DOHH2 (cell line): ENCODE measurements at regions not wholly inside any gene's neighbourhood (a gene's known extent, or its start where the extent isn't known, plus 50 kb on each side); places are given as distances from the start of the nearest gene placed in this dataset.

Source experiments
- H3F3A ChIP-seq: fragments of 200-600 bp; sonication (generic), shearing (Covaris generic); 2 replicates; pipeline ENCODE4 v1.6.0; 2016; ENCODE audit warnings: antibody characterized with exemption, mild to moderate bottlenecking; ENCODE audit not compliant: control insufficient read depth, insufficient read depth
- H3K27ac ChIP-seq: fragments of 200-600 bp; sonication (generic); 2 replicates; pipeline ENCODE4 v1.5.1; 2014; ENCODE audit warnings: low read depth, mild to moderate bottlenecking, low read length, moderate library complexity
- H3K27me3 ChIP-seq: fragments of 200-600 bp; sonication (generic); 2 replicates; pipeline ENCODE4 v1.6.1; 2014; ENCODE audit warnings: mild to moderate bottlenecking, low read length, mixed read lengths; ENCODE audit not compliant: control insufficient read depth
- H3K36me3 ChIP-seq: fragments of 200-600 bp; sonication (generic); 2 replicates; pipeline ENCODE4 v1.6.1; 2014; ENCODE audit warnings: mild to moderate bottlenecking, low read length, moderate library complexity, mixed read lengths; ENCODE audit not compliant: control insufficient read depth
- H3K4me1 ChIP-seq: fragments of 200-600 bp; sonication (generic); 2 replicates; pipeline ENCODE4 v1.6.1; 2014; ENCODE audit warnings: mild to moderate bottlenecking, low read length, mixed read lengths; ENCODE audit not compliant: control insufficient read depth
- H3K4me2 ChIP-seq: fragments of 200-600 bp; sonication (generic); 2 replicates; pipeline ENCODE4 v1.6.0; 2014; ENCODE audit warnings: mild to moderate bottlenecking, low read length, moderate library complexity
- H3K4me3 ChIP-seq: fragments of 200-600 bp; sonication (generic); 2 replicates; pipeline ENCODE4 v1.5.1; 2014; ENCODE audit warnings: mild to moderate bottlenecking, low read length, mixed read lengths
- H3K79me2 ChIP-seq: fragments of 200-600 bp; sonication (generic); 2 replicates; pipeline ENCODE4 v1.6.1; 2014; ENCODE audit warnings: mild to moderate bottlenecking, low read length, mixed read lengths; ENCODE audit not compliant: control insufficient read depth
- H3K9me2 ChIP-seq: fragments of 200-600 bp; sonication (generic); replicated peaks from 2 replicates; pipeline ENCODE4 v1.6.1; 2014; ENCODE audit warnings: mild to moderate bottlenecking, low read length, mixed read lengths; ENCODE audit not compliant: control insufficient read depth
- H3K9me3 ChIP-seq: fragments of 200-600 bp; sonication (generic); 2 replicates; pipeline ENCODE4 v1.6.1; 2014; ENCODE audit warnings: antibody characterized with exemption, low read length, mixed read lengths; ENCODE audit not compliant: control insufficient read depth, insufficient read depth
- H4K20me1 ChIP-seq: fragments of 200-600 bp; sonication (generic); 2 replicates; pipeline ENCODE4 v1.6.0; 2014; ENCODE audit warnings: low read depth, mild to moderate bottlenecking, antibody characterized with exemption, low read length, moderate library complexity; ENCODE audit not compliant: control insufficient read depth, insufficient read depth
- EZH2phosphoT487 ChIP-seq: fragments of 200-600 bp; sonication (generic); IDR thresholded peaks from 2 replicates; pipeline ENCODE4 v1.6.1; 2017; ENCODE audit warnings: borderline replicate concordance, mild to moderate bottlenecking, antibody characterized with exemption, low read length, moderate library complexity, mixed read lengths
- TF ChIP-seq, protein P1 (sequence below): fragments of 200-600 bp; sonication (generic); IDR thresholded peaks from one replicate; pipeline ENCODE4 v1.5.1; 2014; ENCODE audit warnings: antibody characterized with exemption, mild to moderate bottlenecking, low read depth, low read length; ENCODE audit not compliant: poor library complexity, severe bottlenecking

DNA sequence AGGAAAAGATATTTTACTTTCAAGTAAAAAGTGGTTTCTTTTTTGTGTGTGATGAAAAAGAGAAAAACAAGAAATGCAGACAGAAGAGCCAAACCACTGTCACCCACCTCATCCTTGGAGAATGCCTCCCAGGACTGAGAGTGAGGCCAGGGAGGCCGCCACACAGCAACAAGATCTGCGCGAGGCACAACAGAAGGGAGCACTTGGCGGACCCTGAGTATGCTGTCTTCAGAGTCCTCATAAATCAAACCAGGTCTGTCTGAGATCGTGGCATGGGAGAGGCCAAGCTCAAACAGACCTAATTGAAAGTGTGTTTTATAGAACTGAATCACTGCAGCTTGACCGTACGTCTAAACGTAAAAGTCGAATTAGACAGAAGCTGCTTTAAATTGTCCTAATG lies 134.3 kb upstream of the VCX2 start:
- Histone ChIP-seq H3K27me3 (no peaks in the 10 kb centered on the region), H3F3A (no peaks in the 10 kb centered on the region), H3K9me2 (no peaks in the 10 kb centered on the region), H3K36me3 (no peaks in the 10 kb centered on the region), H3K9me3 (no peaks in the 10 kb centered on the region), H3K27ac (no peak overlapping the region), H3K4me2 (no peak overlapping the region), H3K4me1 (no peaks in the 10 kb centered on the region), H3K4me3 (no peak overlapping the region), H3K79me2 (no peaks in the 10 kb centered on the region), H4K20me1 (no peaks in the 10 kb centered on the region)
- TF ChIP-seq EZH2phosphoT487: no peak
- TF ChIP-seq, protein P1, sequence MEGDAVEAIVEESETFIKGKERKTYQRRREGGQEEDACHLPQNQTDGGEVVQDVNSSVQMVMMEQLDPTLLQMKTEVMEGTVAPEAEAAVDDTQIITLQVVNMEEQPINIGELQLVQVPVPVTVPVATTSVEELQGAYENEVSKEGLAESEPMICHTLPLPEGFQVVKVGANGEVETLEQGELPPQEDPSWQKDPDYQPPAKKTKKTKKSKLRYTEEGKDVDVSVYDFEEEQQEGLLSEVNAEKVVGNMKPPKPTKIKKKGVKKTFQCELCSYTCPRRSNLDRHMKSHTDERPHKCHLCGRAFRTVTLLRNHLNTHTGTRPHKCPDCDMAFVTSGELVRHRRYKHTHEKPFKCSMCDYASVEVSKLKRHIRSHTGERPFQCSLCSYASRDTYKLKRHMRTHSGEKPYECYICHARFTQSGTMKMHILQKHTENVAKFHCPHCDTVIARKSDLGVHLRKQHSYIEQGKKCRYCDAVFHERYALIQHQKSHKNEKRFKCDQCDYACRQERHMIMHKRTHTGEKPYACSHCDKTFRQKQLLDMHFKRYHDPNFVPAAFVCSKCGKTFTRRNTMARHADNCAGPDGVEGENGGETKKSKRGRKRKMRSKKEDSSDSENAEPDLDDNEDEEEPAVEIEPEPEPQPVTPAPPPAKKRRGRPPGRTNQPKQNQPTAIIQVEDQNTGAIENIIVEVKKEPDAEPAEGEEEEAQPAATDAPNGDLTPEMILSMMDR: no peak

DNA sequence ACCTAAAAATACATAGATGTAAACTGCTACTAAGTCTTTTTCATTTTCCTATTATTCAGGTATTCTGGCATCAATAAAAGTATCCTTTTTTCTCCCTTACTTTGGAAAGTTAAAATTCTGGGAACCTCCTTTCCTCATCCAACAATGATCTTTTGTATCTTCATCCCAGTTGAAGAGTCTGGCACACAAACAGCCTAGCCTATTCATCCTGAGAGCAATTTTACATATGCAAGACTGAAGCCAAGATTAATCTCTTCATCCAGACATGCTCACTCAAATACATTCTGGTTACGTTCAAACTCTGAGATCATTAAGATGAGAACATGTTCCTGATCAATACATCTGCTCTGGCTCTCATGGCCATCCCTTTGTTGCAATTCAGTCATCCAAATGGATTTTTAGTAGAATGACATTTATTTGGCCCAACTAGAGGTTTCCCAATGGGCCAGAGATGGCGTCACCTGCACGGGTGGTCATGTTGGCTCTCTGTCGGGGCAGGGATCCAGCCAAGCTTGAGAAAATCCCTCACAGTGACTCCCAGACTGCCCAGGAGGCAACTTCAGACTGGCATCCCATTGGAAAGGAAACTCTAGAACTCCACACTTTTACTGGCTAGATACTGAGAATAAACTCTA lies 135.3 kb upstream of the VCX2 start:
- H3K27ac ChIP-seq: no peak overlapping the region
- no peaks in the 10 kb centered on the region for H3K4me1 ChIP-seq
- no peaks in the 10 kb centered on the region for H3K36me3 ChIP-seq
- no peaks in the 10 kb centered on the region for H3K27me3 ChIP-seq
- no peaks in the 10 kb centered on the region for H4K20me1 ChIP-seq
- H3K4me2 ChIP-seq: no peak overlapping the region
- H3K4me3 ChIP-seq: no peak overlapping the region
- H3K79me2 ChIP-seq: no peaks in the 10 kb centered on the region
- no peaks in the 10 kb centered on the region for H3K9me3 ChIP-seq
- no peaks in the 10 kb centered on the region for H3K9me2 ChIP-seq
- TF ChIP-seq, protein P1: no peak
- no peak for TF ChIP-seq EZH2phosphoT487
- H3F3A ChIP-seq: no peaks in the 10 kb centered on the region

DNA sequence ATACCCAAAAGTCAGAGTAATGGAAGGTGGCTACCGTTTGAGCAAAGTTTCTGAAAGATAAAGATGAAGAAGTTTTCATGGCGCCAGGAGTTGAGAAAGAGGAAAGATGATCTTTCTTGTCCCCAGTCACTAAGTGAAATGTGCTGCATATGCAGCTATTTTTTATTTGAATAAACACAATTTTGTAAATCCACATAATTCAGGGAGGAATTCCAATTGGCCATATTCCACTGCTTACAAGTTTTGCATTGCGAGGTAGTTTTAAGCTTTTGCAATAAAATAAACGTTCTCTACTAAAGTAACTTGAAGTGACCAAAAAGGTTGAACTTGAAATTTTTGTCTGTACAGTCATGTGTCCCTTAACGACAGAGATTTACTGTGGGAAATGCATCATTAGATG lies 139.3 kb upstream of the VCX2 start:
- Histone ChIP-seq H3K4me3 (no peak overlapping the region), H3K9me3 (no peaks in the 10 kb centered on the region), H3K27ac (no peak overlapping the region), H3K36me3 (no peaks in the 10 kb centered on the region), H3K79me2 (no peaks in the 10 kb centered on the region), H3F3A (no peaks in the 10 kb centered on the region), H4K20me1 (no peaks in the 10 kb centered on the region), H3K27me3 (no peaks in the 10 kb centered on the region), H3K9me2 (no peaks in the 10 kb centered on the region), H3K4me2 (no peak overlapping the region), H3K4me1 (no peaks in the 10 kb centered on the region)
- TF ChIP-seq EZH2phosphoT487: no peak
- TF ChIP-seq, protein P1: no peak
